CD4-positive, alpha-beta memory T cell (primary cell): ENCODE measurements at regions not wholly inside any gene's neighbourhood (a gene's known extent, or its start where the extent isn't known, plus 50 kb on each side); places are given as distances from the start of the nearest gene placed in this dataset.

ENCODE experiments used
- CTCF ChIA-PET: fragments of 350-600 bp; sonication (Branson Sonifier 250); formaldehyde crosslinking; loops from one replicate; lab custom pipeline; 2021; ENCODE audit warnings: inconsistent platforms; ENCODE audit not compliant: partially characterized antibody; lab: Charles Lee
- POLR2A ChIA-PET: fragments of 350-600 bp; sonication (Branson Sonifier 250); formaldehyde crosslinking; loops from one replicate; lab custom pipeline; 2021; ENCODE audit not compliant: partially characterized antibody; lab: Charles Lee
- DNase-seq, 5 donors: peaks; one replicate each; pipeline versions ENCODE4 v3.0.0 to v3.0.0-alpha.2; 2020 to 2022; ENCODE audit warnings: mixed read lengths in 1 of 5
- H3K27ac ChIP-seq: one replicate; pipeline ENCODE4 v1.7.0; 2013; ENCODE audit warnings: low read depth, low read length
- H3K27me3 ChIP-seq: 2 replicates; pipeline ENCODE4 v1.7.0; 2013; ENCODE audit warnings: mild to moderate bottlenecking, low read length, moderate library complexity; ENCODE audit not compliant: insufficient read depth
- H3K36me3 ChIP-seq: 2 replicates; pipeline ENCODE4 v1.7.0; 2013; ENCODE audit warnings: mild to moderate bottlenecking, low read length, moderate library complexity; ENCODE audit not compliant: insufficient read depth
- H3K4me1 ChIP-seq: 2 replicates; pipeline ENCODE4 v1.7.0; 2013; ENCODE audit warnings: mild to moderate bottlenecking, low read length, moderate library complexity; ENCODE audit not compliant: insufficient read depth
- H3K4me3 ChIP-seq, 2 donors: one replicate each; pipeline ENCODE4 v1.7.0; 2013; ENCODE audit warnings: low read length in 2 of 2, mild to moderate bottlenecking in 1 of 2
- H3K9me3 ChIP-seq, 2 donors: one replicate each; pipeline ENCODE4 v1.7.0; 2013; ENCODE audit warnings: low read length in 2 of 2, control low read depth in 1 of 2; ENCODE audit not compliant: control insufficient read depth in 1 of 2
- H3K27ac Mint-ChIP-seq, 7 donors: one replicate each; pipeline ENCODE4 v1.8.0; 2020 to 2021; ENCODE audit warnings: mixed read lengths in 7 of 7, mild to moderate bottlenecking in 6 of 7, inconsistent platforms in 3 of 7, moderate library complexity in 3 of 7
- H3K27me3 Mint-ChIP-seq, 2 donors: one replicate each; pipeline ENCODE4 v1.8.0; 2020 to 2021; ENCODE audit warnings: mixed read lengths in 2 of 2
- H3K36me3 Mint-ChIP-seq, 2 donors: one replicate each; pipeline ENCODE4 v1.8.0; 2020 to 2021; ENCODE audit warnings: mixed read lengths in 2 of 2, inconsistent platforms in 1 of 2, mild to moderate bottlenecking in 1 of 2
- H3K4me1 Mint-ChIP-seq, 4 donors: one replicate each; pipeline ENCODE4 v1.8.0; 2020 to 2021; ENCODE audit warnings: mixed read lengths in 4 of 4, mild to moderate bottlenecking in 1 of 4
- H3K4me3 Mint-ChIP-seq, 8 donors: one replicate each; pipeline ENCODE4 v1.8.0; 2020 to 2021; ENCODE audit warnings: mixed read lengths in 8 of 8, mild to moderate bottlenecking in 7 of 8, moderate library complexity in 6 of 8, inconsistent platforms in 3 of 8
- H3K9me3 Mint-ChIP-seq, 8 donors: one replicate each; pipeline ENCODE4 v1.8.0; 2020 to 2021; ENCODE audit warnings: mixed read lengths in 8 of 8, mild to moderate bottlenecking in 5 of 8, inconsistent platforms in 3 of 8, moderate library complexity in 1 of 8
- intact Hi-C: fragments of 100-400 bp; cut with micrococcal nuclease; formaldehyde crosslinking; loops from one replicate; pipeline ENCODE4 v1.15.1; 2023

GRCh38 chr9:80951675-80952074 is 737.7 kb downstream of the TLE1 start:
- no peak for DNase-seq
- H3K36me3 ChIP-seq, result no peaks in the 10 kb centered on the region
- no peak overlapping the region for H3K27ac ChIP-seq
- Mint-ChIP-seq H3K27ac (no peak overlapping the region), H3K9me3 (peaks cover 0 to 13% (median 6%) of the 10 kb centered on the region in 8 donors), H3K4me3 (no peak overlapping the region), H3K4me1 (peaks cover 0 to 1% (median 0%) of the 10 kb centered on the region in 4 donors), H3K36me3 (no peaks in the 10 kb centered on the region), H3K27me3 (no peaks in the 10 kb centered on the region)
- no peaks in the 10 kb centered on the region for H3K27me3 ChIP-seq
- ChIA-PET CTCF (no interaction called here), POLR2A (no interaction called here)
- H3K9me3 ChIP-seq, result peaks cover 0 to 3% of the 10 kb centered on the region in 2 donors
- H3K4me1 ChIP-seq, result no peaks in the 10 kb centered on the region
- H3K4me3 ChIP-seq, result no peak overlapping the region
- intact Hi-C loops, result no loop called here

- Histone ChIP-seq H3K27me3 (no peaks in the 10 kb centered on the region), H3K4me1 (no peaks in the 10 kb centered on the region), H3K36me3 (no peaks in the 10 kb centered on the region), H3K4me3 (no peak overlapping the region), H3K9me3 (peaks cover 0 to 3% of the 10 kb centered on the region in 2 donors), H3K27ac (no peak overlapping the region)
- Mint-ChIP-seq H3K36me3 (no peaks in the 10 kb centered on the region), H3K27ac (no peak overlapping the region), H3K4me3 (no peak overlapping the region), H3K9me3 (peaks cover 0 to 16% (median 6%) of the 10 kb centered on the region in 8 donors), H3K27me3 (no peaks in the 10 kb centered on the region), H3K4me1 (peaks cover 0 to 1% (median 0%) of the 10 kb centered on the region in 4 donors)
- intact Hi-C loops, result no loop called here
- ChIA-PET POLR2A (no interaction called here), CTCF (no interaction called here)
- DNase-seq, result no peak
These were observed 740.5 kb downstream of the TLE1 start for GRCh38 chr9:80948876-80949275.

GRCh38 chr9:80948066-80948465 is 741.3 kb downstream of the TLE1 start:
- H3K36me3 ChIP-seq, result no peaks in the 10 kb centered on the region
- no peaks in the 10 kb centered on the region for H3K27me3 ChIP-seq
- Mint-ChIP-seq H3K9me3 (peaks cover 0 to 13% (median 4%) of the 10 kb centered on the region in 8 donors), H3K4me1 (peaks cover 0 to 1% (median 0%) of the 10 kb centered on the region in 4 donors), H3K36me3 (no peaks in the 10 kb centered on the region), H3K27ac (no peak overlapping the region), H3K27me3 (no peaks in the 10 kb centered on the region), H3K4me3 (no peak overlapping the region)
- intact Hi-C loops, result no loop called here
- no peak for DNase-seq
- no peaks in the 10 kb centered on the region for H3K4me1 ChIP-seq
- H3K9me3 ChIP-seq, result no peaks in the 10 kb centered on the region
- H3K27ac ChIP-seq, result no peak overlapping the region
- no peak overlapping the region for H3K4me3 ChIP-seq
- ChIA-PET CTCF (no interaction called here), POLR2A (no interaction called here)

- Histone ChIP-seq H3K27me3 (no peaks in the 10 kb centered on the region), H3K9me3 (no peaks in the 10 kb centered on the region), H3K36me3 (no peaks in the 10 kb centered on the region), H3K4me3 (no peak overlapping the region), H3K27ac (no peak overlapping the region), H3K4me1 (no peaks in the 10 kb centered on the region)
- intact Hi-C loops, result no loop called here
- Mint-ChIP-seq H3K4me3 (no peak overlapping the region), H3K9me3 (peaks cover 0 to 9% (median 6%) of the 10 kb centered on the region in 8 donors), H3K36me3 (no peaks in the 10 kb centered on the region), H3K27ac (no peak overlapping the region), H3K27me3 (no peaks in the 10 kb centered on the region), H3K4me1 (no peaks in the 10 kb centered on the region)
- ChIA-PET CTCF (no interaction called here), POLR2A (no interaction called here)
- DNase-seq, result no peak
These were observed 742.7 kb downstream of the TLE1 start for GRCh38 chr9:80946496-80947170.

GRCh38 chr9:80945436-80945835 is 743.9 kb downstream of the TLE1 start:
- no peaks in the 10 kb centered on the region for H3K36me3 Mint-ChIP-seq
- H3K9me3 ChIP-seq, result no peaks in the 10 kb centered on the region
- ChIA-PET POLR2A (no interaction called here), CTCF (no interaction called here)
- peaks cover 0 to 12% (median 7%) of the 10 kb centered on the region in 8 donors for H3K9me3 Mint-ChIP-seq
- no peaks in the 10 kb centered on the region for H3K4me1 ChIP-seq
- H3K36me3 ChIP-seq, result no peaks in the 10 kb centered on the region
- no peak overlapping the region for H3K27ac ChIP-seq
- intact Hi-C loops, result no loop called here
- no peaks in the 10 kb centered on the region for H3K27me3 Mint-ChIP-seq
- no peak for DNase-seq
- H3K4me3 Mint-ChIP-seq, result no peak overlapping the region
- H3K4me3 ChIP-seq, result no peak overlapping the region
- no peaks in the 10 kb centered on the region for H3K4me1 Mint-ChIP-seq
- no peaks in the 10 kb centered on the region for H3K27me3 ChIP-seq
- H3K27ac Mint-ChIP-seq, result no peak overlapping the region

- no peaks in the 10 kb centered on the region for H3K4me1 Mint-ChIP-seq
- H3K27me3 ChIP-seq, result no peaks in the 10 kb centered on the region
- H3K27me3 Mint-ChIP-seq, result no peaks in the 10 kb centered on the region
- no peaks in the 10 kb centered on the region for H3K36me3 ChIP-seq
- no peak overlapping the region for H3K4me3 ChIP-seq
- H3K36me3 Mint-ChIP-seq, result no peaks in the 10 kb centered on the region
- intact Hi-C loops, result no loop called here
- DNase-seq, result no peak
- H3K27ac Mint-ChIP-seq, result no peak overlapping the region
- H3K9me3 Mint-ChIP-seq, result peaks cover 0 to 22% (median 7%) of the 10 kb centered on the region in 8 donors
- ChIA-PET CTCF (no interaction called here), POLR2A (no interaction called here)
- H3K4me3 Mint-ChIP-seq, result no peak overlapping the region
- H3K9me3 ChIP-seq, result no peaks in the 10 kb centered on the region
- H3K27ac ChIP-seq, result no peak overlapping the region
- no peaks in the 10 kb centered on the region for H3K4me1 ChIP-seq
These were observed 751.7 kb downstream of the TLE1 start for GRCh38 chr9:80937645-80938044.

GRCh38 chr9:80934095-80934494 is 755.3 kb downstream of the TLE1 start:
- POLR2A ChIA-PET, result no interaction called here
- Mint-ChIP-seq H3K27me3 (no peaks in the 10 kb centered on the region), H3K9me3 (peaks cover 0 to 20% (median 5%) of the 10 kb centered on the region in 8 donors), H3K4me3 (no peak overlapping the region), H3K4me1 (no peaks in the 10 kb centered on the region), H3K36me3 (no peaks in the 10 kb centered on the region), H3K27ac (no peak overlapping the region)
- Histone ChIP-seq H3K4me3 (no peak overlapping the region), H3K27me3 (no peaks in the 10 kb centered on the region), H3K27ac (no peak overlapping the region), H3K36me3 (no peaks in the 10 kb centered on the region), H3K9me3 (no peaks in the 10 kb centered on the region), H3K4me1 (no peaks in the 10 kb centered on the region)
- CTCF ChIA-PET, result no interaction called here
- intact Hi-C loops, result no loop called here
- no peak for DNase-seq
